DMS 273 treated with DMSO at 0.1 percent for 48 hours (cell line): ENCODE measurements at regions not wholly inside any gene's neighbourhood (a gene's known extent, or its start where the extent isn't known, plus 50 kb on each side); places are given as distances from the start of the nearest gene placed in this dataset.
"Not testable (repeated sequence)": the region's sequence is repeated elsewhere in the genome, so short reads cannot be mapped to it uniquely, and the experiment has no call there.

Experiments used
- DNase-seq: peaks from one replicate; lab custom pipeline; 2025; lab: John Stamatoyannopoulos, UW

- no peak for DNase-seq
Measured at GRCh38 chr11:41713030-41713429, 253.6 kb upstream of the LRRC4C start.

- DNase-seq = no peak
Measured at GRCh38 chr11:41714101-41714500, 254.6 kb upstream of the LRRC4C start.

GRCh38 chr11:41716862-41717261 lies 257.4 kb upstream of the LRRC4C start:
- no peak for DNase-seq

GRCh38 chr11:41720761-41721160 lies 261.3 kb upstream of the LRRC4C start:
- no peak for DNase-seq

GRCh38 chr11:41728161-41728560 lies 268.7 kb upstream of the LRRC4C start:
- DNase-seq = not testable (repeated sequence)

- DNase-seq = no peak
Measured at GRCh38 chr11:41775296-41775695, 315.8 kb upstream of the LRRC4C start.

GRCh38 chr11:41779401-41779960 lies 320.0 kb upstream of the LRRC4C start:
- DNase-seq = no peak

GRCh38 chr11:41781441-41781840 lies 322.0 kb upstream of the LRRC4C start:
- DNase-seq = no peak

GRCh38 chr11:41784513-41785335 lies 325.3 kb upstream of the LRRC4C start:
- no peak for DNase-seq

- no peak for DNase-seq
Measured at GRCh38 chr11:41786087-41786486, 326.6 kb upstream of the LRRC4C start.

- DNase-seq = no peak
Measured at GRCh38 chr11:41788177-41788576, 328.7 kb upstream of the LRRC4C start.

GRCh38 chr11:41789376-41789775 lies 329.9 kb upstream of the LRRC4C start:
- no peak for DNase-seq

- no peak for DNase-seq
Measured at GRCh38 chr11:41795004-41795403, 335.6 kb upstream of the LRRC4C start.

- DNase-seq = no peak
Measured at GRCh38 chr11:41799754-41800153, 340.3 kb upstream of the LRRC4C start.

- no peak for DNase-seq
Measured at GRCh38 chr11:41803895-41804294, 344.4 kb upstream of the LRRC4C start.

- DNase-seq = no peak
Measured at GRCh38 chr11:41816396-41816795, 356.9 kb upstream of the LRRC4C start.

GRCh38 chr11:41824287-41824686 lies 364.8 kb upstream of the LRRC4C start:
- DNase-seq = not testable (repeated sequence)

- DNase-seq = no peak
Measured at GRCh38 chr11:41826085-41826484, 366.6 kb upstream of the LRRC4C start.

GRCh38 chr11:41836431-41836830 lies 377.0 kb upstream of the LRRC4C start:
- DNase-seq = no peak

- DNase-seq = no peak
Measured at GRCh38 chr11:41842673-41843072, 383.2 kb upstream of the LRRC4C start.

- DNase-seq = no peak
Measured at GRCh38 chr11:41845066-41845465, 385.6 kb upstream of the LRRC4C start.

- no peak for DNase-seq
Measured at GRCh38 chr11:41848349-41848748, 388.9 kb upstream of the LRRC4C start.

GRCh38 chr11:41849250-41849649 lies 389.8 kb upstream of the LRRC4C start:
- DNase-seq = no peak

GRCh38 chr11:41851743-41852142 lies 392.3 kb upstream of the LRRC4C start:
- no peak for DNase-seq
